ENCODE measurements at regions not wholly inside any gene's neighbourhood (a gene's known extent, or its start where the extent isn't known, plus 50 kb on each side); places are given as distances from the start of the nearest gene placed in this dataset.

DNA sequence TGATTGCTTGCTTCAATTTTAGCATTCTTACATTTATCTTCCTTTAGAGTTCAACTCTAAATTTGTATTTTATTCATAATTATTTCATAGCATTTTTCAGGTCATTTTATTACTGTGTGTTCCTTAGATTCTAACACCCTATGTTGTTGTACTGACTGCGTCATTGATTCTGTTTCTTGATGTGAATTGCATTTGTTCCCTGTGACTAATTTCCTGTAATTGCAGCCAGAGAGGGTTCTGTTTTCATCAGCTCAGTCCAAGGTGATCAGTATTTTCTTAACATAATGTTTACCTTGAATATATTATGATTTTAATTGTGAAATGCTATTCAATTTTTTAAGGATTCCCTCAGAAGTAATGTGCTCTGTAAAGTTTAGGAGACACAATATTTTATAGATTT is 970.2 kb upstream of the PIK3C3 start:
- TF ChIP-seq, protein P1, sequence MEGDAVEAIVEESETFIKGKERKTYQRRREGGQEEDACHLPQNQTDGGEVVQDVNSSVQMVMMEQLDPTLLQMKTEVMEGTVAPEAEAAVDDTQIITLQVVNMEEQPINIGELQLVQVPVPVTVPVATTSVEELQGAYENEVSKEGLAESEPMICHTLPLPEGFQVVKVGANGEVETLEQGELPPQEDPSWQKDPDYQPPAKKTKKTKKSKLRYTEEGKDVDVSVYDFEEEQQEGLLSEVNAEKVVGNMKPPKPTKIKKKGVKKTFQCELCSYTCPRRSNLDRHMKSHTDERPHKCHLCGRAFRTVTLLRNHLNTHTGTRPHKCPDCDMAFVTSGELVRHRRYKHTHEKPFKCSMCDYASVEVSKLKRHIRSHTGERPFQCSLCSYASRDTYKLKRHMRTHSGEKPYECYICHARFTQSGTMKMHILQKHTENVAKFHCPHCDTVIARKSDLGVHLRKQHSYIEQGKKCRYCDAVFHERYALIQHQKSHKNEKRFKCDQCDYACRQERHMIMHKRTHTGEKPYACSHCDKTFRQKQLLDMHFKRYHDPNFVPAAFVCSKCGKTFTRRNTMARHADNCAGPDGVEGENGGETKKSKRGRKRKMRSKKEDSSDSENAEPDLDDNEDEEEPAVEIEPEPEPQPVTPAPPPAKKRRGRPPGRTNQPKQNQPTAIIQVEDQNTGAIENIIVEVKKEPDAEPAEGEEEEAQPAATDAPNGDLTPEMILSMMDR (IDR thresholded peaks at IDR 0.05; ENCODE audit: low read depth, low read length, poor library complexity, severe bottlenecking): no peak
- TF ChIP-seq EZH2phosphoT487 (IDR thresholded peaks at IDR 0.05; ENCODE audit: borderline replicate concordance, low read length): no peak

All from DOHH2 (cell line).